Eye (tissue), 1 donor: ENCODE measurements at regions not wholly inside any gene's neighbourhood (a gene's known extent, or its start where the extent isn't known, plus 50 kb on each side); places are given as distances from the start of the nearest gene placed in this dataset.

Experiments used
- DNase-seq: peaks from one replicate; pipeline ENCODE4 v3.0.0-alpha.2; 2015

- no peak for DNase-seq
These were observed 55.5 kb upstream of the SLC8A1 start for GRCh38 chr2:40507432-40507831.

GRCh38 chr2:40510304-40510703 is 58.4 kb upstream of the SLC8A1 start:
- DNase-seq: no peak

GRCh38 chr2:40511661-40512213 is 59.8 kb upstream of the SLC8A1 start:
- no peak for DNase-seq

- no peak for DNase-seq
These were observed 60.4 kb upstream of the SLC8A1 start for GRCh38 chr2:40512256-40512655.

GRCh38 chr2:40513201-40513600 is 61.3 kb upstream of the SLC8A1 start:
- no peak for DNase-seq

- no peak for DNase-seq
These were observed 64.7 kb upstream of the SLC8A1 start for GRCh38 chr2:40516604-40517003.

GRCh38 chr2:40528564-40528963 is 76.7 kb upstream of the SLC8A1 start:
- DNase-seq: no peak

- no peak for DNase-seq
These were observed 79.5 kb upstream of the SLC8A1 start for GRCh38 chr2:40531359-40531758.

- no peak for DNase-seq
These were observed 82.6 kb upstream of the SLC8A1 start for GRCh38 chr2:40534528-40534927.

GRCh38 chr2:40535972-40536371 is 84.1 kb upstream of the SLC8A1 start:
- no peak for DNase-seq

- no peak for DNase-seq
These were observed 88.1 kb upstream of the SLC8A1 start for GRCh38 chr2:40540026-40540425.

GRCh38 chr2:40543381-40543780 is 91.5 kb upstream of the SLC8A1 start:
- DNase-seq: no peak

- DNase-seq: no peak
These were observed 92.2 kb upstream of the SLC8A1 start for GRCh38 chr2:40544072-40544471.

- no peak for DNase-seq
These were observed 93.8 kb upstream of the SLC8A1 start for GRCh38 chr2:40545645-40546044.

- no peak for DNase-seq
These were observed 94.7 kb upstream of the SLC8A1 start for GRCh38 chr2:40546439-40547191.

GRCh38 chr2:40548521-40548920 is 96.6 kb upstream of the SLC8A1 start:
- DNase-seq: no peak

GRCh38 chr2:40550085-40550484 is 98.2 kb upstream of the SLC8A1 start:
- no peak for DNase-seq

GRCh38 chr2:40551081-40551480 is 99.2 kb upstream of the SLC8A1 start:
- DNase-seq: no peak

GRCh38 chr2:40554665-40555294 is 102.9 kb upstream of the SLC8A1 start:
- DNase-seq: peak; percentile 70

GRCh38 chr2:40556293-40556692 is 104.4 kb upstream of the SLC8A1 start:
- no peak for DNase-seq

- DNase-seq: no peak
These were observed 104.8 kb upstream of the SLC8A1 start for GRCh38 chr2:40556739-40557138.

GRCh38 chr2:40558761-40559160 is 106.9 kb upstream of the SLC8A1 start:
- no peak for DNase-seq

- no peak for DNase-seq
These were observed 107.3 kb upstream of the SLC8A1 start for GRCh38 chr2:40559175-40559574.

- no peak for DNase-seq
These were observed 112.3 kb upstream of the SLC8A1 start for GRCh38 chr2:40564184-40564583.
